HG03521 (cell line): ENCODE measurements at regions not wholly inside any gene's neighbourhood (a gene's known extent, or its start where the extent isn't known, plus 50 kb on each side); places are given as distances from the start of the nearest gene placed in this dataset.

Source experiments
- ATAC-seq: cut with Tn5 transposase; IDR thresholded peaks from one replicate; pipeline ENCODE4 v1.9.1; 2021; ENCODE audit warnings: mild to moderate bottlenecking, moderate library complexity; ENCODE audit not compliant: unreplicated experiment

GRCh38 chr4:125679989-125680388, 365.2 kb downstream of the FAT4 start:
- no peak for ATAC-seq

DNA sequence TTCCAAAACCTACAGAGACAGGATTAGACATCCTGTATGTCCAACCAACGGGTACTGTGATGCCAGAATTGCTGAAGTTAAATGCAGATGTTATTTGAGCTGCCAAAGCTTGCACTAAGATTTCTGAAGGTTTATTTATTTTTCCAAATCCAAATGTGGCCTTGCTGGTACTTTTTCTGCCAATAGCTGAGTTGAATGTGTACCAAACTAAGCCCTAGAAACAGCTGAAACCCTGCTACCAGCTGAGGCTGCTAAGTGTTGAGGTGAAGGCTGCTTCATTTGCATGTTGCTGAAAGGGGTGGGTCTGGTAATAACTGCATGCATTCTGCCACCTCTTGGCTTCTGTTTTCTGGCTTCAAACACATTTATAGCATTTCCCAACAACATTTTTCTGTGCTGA, 366.5 kb downstream of the FAT4 start:
- no peak for ATAC-seq

DNA sequence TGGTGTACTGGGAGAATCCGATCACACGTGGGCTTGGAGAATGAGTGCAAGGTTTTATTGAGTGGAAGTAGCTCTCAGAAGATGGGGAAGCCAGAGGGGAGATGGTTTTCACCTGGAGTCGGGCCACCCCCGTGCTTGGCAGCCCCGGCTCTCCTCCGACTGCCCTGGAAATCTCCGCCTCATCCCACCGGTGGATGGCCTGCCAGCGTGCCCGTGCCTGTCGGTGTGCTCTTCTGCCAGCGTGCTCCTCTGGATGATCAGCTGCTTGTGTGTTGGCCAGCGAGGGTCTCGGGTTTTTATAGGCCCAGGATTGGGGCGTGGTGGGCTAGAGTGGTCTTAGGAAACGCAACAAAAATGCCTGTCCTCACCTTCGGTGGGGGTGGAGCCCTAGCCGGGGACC, 368.0 kb downstream of the FAT4 start:
- no peak for ATAC-seq

- ATAC-seq = no peak
Observed at GRCh38 chr4:125688841-125689240, 374.1 kb downstream of the FAT4 start.

DNA sequence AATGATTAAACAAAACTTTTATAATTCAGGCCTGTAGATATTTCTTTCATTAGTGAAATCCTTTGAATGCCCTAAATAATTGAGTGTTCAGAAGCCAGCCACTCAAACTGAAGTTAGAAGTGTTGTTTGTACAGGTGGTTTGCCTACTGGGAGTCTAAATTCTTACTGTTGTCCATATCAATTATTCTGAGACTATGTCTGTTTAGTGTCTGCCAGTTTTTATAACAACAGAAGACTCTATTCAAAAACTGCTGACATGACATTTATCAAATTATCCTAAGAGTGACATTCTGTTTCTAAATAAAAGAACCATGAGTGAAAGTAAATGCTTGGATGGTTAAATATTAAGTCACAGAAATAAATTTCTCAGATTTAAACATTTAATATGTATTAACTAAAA, 375.1 kb downstream of the FAT4 start:
- ATAC-seq = no peak

- ATAC-seq = no peak
Observed at GRCh38 chr4:125693228-125693627, 378.5 kb downstream of the FAT4 start.

DNA sequence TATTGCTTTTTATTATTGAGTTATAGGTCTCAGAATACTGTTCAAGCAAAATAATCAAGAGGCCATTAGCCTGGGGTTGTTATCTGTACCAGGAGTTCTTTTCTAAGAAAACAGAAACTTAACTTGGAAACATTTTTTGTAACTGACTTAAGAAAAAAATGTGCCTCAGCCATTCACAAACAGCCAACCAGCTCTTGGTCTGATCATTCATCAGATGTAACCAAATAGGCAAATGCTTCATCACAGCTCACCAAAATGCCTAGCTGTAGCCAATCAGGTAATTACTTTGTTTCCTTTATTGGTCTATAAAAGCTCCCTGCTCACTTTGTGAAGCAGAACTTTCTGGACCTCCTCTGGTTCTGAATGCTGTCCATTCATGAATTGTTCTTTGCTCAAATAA, 387.7 kb downstream of the FAT4 start:
- no peak for ATAC-seq

DNA sequence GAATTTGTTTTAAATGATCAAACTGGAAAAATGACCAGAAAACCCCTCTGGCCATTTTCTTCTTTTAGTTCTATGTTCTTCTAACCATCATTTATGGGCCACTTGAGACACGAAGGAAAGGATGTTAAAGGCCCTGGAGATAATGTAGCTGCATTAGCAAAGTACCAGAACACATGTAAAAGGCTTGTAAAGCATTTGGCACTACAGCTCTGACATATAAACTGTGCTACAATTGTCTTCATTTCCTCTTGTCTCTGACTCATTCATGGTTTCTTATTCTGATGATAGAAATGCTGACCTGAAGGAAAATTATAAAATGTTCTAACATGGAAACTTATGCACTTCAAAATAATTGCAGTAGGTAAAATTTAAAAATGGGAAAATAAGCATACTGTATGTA, 388.7 kb downstream of the FAT4 start:
- no peak for ATAC-seq

GRCh38 chr4:125704726-125705125, 390.0 kb downstream of the FAT4 start:
- no peak for ATAC-seq

GRCh38 chr4:125705681-125706080, 390.9 kb downstream of the FAT4 start:
- no peak for ATAC-seq

DNA sequence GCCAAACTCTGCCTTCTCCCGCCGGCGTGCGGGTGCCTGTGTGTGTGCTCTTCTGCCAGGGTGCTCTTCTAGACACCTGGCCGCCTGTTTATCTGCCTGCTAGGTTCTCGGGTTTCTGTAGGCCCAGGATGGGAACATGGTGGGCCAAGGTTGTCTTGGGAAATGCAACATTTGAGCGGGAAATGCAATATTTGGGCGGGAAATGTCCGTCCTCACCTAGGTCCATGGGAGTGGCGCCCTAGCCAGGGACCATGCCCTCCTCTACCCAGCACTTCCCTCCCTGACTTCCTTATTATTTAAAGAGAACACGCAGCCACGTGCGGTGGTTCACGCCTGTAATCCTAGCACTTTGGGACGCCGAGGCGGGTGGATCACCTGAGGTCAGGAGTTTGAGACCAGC, 392.6 kb downstream of the FAT4 start:
- no peak for ATAC-seq

GRCh38 chr4:125710766-125711165, 396.0 kb downstream of the FAT4 start:
- no peak for ATAC-seq

- no peak for ATAC-seq
Observed at GRCh38 chr4:125714049-125714448, 399.3 kb downstream of the FAT4 start.

GRCh38 chr4:125714845-125715244, 400.1 kb downstream of the FAT4 start:
- ATAC-seq = no peak

DNA sequence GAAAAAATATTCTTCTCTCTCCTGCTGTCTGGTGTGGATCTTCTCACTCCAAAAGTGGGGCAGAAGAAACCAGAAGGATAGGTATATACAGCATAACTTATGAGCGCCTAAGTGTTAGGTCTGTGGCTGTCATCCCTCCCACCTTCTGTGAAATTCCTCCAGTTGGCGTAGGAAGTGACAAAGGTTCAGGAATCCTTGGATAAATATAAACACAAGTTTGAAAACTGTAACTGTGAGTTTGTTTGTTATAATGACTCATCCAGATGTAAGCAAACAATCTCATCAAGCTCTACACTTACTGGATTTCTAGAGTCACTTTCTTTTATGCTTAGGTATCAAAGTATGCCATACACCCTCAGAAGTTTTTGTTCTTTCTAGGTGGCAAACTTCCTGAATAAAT, 405.2 kb downstream of the FAT4 start:
- no peak for ATAC-seq

GRCh38 chr4:125722009-125722408, 407.3 kb downstream of the FAT4 start:
- no peak for ATAC-seq

GRCh38 chr4:125725957-125726525, 411.3 kb downstream of the FAT4 start:
- ATAC-seq = no peak

GRCh38 chr4:125727931-125728330, 413.2 kb downstream of the FAT4 start:
- no peak for ATAC-seq

DNA sequence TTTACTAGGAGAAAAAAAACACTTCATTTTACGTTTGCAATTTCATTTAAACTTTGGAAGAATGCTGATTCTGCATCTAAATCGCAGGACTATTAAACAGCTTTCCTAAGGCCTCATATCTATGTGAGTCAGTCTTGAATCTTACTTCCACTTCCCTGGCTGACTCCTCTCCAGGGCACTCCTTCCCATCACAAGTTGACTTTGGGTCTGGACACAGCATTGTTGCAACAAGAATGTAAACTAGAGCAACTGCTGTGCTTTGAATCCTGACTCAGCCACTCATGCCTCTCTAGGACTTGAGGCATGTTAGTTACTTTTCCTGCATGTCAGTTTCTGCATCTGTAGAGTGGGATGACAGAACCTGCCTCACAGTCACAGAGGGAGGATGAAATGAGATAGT, 413.8 kb downstream of the FAT4 start:
- no peak for ATAC-seq

DNA sequence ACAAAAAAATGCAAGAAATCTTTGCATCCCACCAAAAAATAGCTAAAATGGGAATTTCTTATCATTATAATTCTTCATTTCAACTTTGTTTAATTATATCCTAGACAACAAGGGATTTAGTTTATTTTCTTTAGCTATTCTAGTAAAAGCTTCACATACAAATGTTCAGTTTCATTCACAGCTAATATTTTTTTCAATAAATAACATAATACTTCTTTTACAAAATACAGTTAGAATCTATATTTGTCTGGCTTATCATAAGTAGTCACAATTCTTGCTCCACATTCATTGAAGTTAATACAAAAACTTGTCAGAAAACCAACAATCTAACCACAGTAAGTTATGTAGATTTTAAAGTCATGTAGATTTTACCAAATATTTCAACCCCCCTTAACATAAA, 414.4 kb downstream of the FAT4 start:
- ATAC-seq = no peak

DNA sequence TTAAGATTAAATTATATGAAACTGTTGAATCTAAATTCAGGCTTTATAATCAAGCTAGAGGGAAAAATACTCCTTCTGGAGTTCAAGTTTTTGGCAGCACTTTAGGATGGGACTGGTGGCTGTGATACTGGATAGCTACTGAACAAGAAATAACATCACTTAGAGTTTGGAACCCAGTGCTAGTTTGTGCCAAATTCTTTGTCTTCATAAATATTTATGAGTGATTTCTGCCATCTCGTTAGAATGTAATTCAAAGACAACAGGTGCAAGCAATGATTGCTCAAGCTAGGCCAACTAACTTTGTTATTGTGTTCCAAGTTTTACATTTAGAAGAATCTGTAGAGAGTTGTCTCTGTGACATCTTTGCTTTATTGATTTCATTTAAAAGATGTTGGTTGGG, 417.9 kb downstream of the FAT4 start:
- no peak for ATAC-seq

DNA sequence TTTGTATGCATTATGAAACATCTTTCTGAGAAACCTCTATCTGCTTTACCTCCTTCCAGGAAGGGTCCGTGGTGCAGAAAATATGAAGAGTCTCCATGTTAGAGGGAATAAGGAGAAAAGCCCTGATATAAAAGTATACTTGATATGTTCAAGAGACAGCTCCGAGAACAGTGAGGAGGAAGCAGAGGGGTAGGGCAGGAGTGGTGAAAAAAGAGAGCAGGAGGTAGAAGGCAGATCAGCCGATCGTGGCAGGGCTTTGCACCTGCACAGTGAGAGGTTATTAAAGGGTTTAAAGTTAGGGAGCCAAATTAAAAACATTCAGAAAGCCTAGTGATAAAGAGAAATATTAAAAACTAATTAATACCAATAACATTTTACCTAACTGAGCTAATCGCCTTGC, 419.7 kb downstream of the FAT4 start:
- no peak for ATAC-seq

DNA sequence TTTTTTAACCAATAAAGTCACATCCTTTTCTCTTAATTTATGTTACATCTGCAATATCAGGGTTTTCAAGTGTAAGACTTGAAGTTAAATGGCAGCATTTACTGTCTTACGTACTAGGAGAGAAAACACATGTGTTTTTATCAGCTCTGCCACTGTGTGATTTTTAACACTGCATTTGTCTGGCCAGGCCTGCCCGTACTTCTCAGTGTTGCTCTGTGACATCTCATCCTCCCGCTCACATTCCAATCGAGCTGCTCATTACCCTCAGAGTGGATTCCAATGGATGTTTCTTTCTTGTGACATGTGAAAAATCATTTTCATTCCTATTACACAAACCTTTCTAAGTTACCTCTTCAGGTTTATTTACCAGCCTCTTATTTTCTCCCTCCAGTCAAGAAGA, 420.3 kb downstream of the FAT4 start:
- no peak for ATAC-seq

GRCh38 chr4:125736057-125736456, 421.3 kb downstream of the FAT4 start:
- no peak for ATAC-seq
